ENCODE measurements at regions not wholly inside any gene's neighbourhood (a gene's known extent, or its start where the extent isn't known, plus 50 kb on each side); places are given as distances from the start of the nearest gene placed in this dataset.

DNA sequence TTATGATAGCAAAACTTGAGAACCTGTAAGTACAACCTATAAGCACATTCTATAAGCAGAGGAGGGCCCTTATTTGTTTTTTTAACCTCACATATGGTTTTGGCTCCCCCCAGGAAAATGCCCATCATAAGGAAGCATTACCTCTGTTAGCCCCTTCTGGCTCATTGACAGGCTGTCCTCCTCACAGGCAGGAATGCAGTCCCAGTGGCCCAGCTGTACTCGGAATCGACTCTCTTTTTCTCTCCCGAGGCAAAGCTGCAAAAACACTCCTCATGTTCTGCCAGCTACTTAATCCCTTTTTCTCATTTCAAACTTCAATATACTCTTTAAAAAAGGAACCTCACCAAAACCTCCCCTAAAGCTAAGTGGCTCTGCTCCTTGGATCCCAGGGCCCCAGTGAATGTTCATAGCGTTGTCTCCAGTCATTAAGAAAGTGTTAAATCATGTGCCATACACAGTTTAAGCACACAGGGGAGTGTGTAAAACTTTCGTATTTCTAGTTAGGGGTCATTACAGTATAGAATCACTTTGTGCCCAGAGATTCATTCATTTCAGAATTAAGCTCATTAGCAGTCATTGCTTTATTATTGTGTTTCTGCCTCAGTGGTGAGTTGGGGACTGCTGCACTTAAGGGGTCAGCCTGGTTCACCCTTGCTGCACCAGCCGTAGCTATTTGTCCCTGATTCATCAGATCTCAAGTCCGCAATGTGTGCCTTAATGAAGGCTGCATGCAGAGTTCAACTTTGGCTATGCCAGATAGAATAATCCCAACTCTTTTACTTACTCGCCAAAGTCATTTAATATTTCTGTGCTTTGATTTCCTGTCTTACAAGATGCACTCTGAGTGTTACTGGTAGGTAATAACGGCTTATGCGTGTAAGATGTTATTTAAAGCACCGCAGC is 57.6 kb downstream of the JRKL start:
- no peak for DNase-seq (ENCODE audit: low read depth, low spot score)
- H3K4me3 ChIP-seq (ENCODE audit: low read depth, low read length): no peak overlapping the region
- TF ChIP-seq, protein P1, sequence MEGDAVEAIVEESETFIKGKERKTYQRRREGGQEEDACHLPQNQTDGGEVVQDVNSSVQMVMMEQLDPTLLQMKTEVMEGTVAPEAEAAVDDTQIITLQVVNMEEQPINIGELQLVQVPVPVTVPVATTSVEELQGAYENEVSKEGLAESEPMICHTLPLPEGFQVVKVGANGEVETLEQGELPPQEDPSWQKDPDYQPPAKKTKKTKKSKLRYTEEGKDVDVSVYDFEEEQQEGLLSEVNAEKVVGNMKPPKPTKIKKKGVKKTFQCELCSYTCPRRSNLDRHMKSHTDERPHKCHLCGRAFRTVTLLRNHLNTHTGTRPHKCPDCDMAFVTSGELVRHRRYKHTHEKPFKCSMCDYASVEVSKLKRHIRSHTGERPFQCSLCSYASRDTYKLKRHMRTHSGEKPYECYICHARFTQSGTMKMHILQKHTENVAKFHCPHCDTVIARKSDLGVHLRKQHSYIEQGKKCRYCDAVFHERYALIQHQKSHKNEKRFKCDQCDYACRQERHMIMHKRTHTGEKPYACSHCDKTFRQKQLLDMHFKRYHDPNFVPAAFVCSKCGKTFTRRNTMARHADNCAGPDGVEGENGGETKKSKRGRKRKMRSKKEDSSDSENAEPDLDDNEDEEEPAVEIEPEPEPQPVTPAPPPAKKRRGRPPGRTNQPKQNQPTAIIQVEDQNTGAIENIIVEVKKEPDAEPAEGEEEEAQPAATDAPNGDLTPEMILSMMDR (IDR thresholded peaks at IDR 0.05; ENCODE audit: insufficient read depth, low read length, missing control alignments): no peak
- ChIA-PET CTCF (interaction anchor here (7.0 kb wide), 1 partner anchor 16 kb away, joined by 50 read pairs; no protein-coding TSS in a partner anchor), POLR2A (no interaction called here)

DNA sequence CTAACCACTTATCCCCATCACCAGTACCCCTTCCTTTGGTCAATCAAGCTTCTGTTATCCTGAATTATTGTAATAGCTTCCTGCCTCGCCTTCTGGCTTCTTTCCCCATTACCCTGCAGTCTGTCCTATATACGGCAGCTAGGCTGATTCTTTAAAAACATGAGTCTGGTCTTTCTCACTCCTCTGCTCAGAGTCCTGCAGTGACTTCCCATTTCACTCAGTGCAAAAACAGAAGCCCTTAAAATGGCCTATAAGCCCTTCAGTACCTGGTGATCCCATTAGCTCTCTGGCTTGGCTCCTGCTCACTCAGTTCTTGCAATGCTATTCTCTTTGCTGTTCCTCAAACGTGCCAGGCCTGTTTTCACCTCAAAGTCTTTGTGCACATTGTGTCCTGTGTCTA is 58.4 kb downstream of the JRKL start:
- no peak for DNase-seq (ENCODE audit: low read depth, low spot score)
- TF ChIP-seq, protein P1 (IDR thresholded peaks at IDR 0.05; ENCODE audit: insufficient read depth, low read length, missing control alignments): no peak
- H3K4me3 ChIP-seq (ENCODE audit: low read depth, low read length): no peak overlapping the region
- POLR2A ChIA-PET: no interaction called here
- CTCF ChIA-PET: interaction anchor here (7.0 kb wide), 1 partner anchor 15 kb away, joined by 50 read pairs; no protein-coding TSS in a partner anchor

DNA sequence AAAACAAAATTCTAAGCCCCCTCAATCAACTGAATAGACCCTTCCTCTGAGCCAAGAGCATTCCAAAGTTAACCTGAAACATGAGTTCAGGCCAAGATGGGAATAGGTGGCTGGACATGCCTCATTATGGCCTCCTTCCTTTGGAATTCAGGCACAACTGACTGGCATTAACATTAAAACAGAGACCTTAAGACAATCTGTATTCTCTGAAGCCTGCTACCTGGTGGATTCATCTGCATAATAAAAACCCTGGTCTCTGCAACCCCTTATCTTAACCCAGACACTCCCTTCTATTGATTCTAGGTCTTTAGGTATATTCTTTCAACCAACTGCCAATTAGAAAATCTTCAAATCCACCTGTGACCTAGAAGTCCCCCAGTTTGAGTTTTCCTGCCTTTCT is 66.3 kb downstream of the JRKL start:
- no peak for DNase-seq (ENCODE audit: low read depth, low spot score)
- POLR2A ChIA-PET: no interaction called here
- CTCF ChIA-PET: no interaction called here
- no peak overlapping the region for H3K4me3 ChIP-seq (ENCODE audit: low read depth, low read length)
- TF ChIP-seq, protein P1 (IDR thresholded peaks at IDR 0.05; ENCODE audit: insufficient read depth, low read length, missing control alignments): no peak

DNA sequence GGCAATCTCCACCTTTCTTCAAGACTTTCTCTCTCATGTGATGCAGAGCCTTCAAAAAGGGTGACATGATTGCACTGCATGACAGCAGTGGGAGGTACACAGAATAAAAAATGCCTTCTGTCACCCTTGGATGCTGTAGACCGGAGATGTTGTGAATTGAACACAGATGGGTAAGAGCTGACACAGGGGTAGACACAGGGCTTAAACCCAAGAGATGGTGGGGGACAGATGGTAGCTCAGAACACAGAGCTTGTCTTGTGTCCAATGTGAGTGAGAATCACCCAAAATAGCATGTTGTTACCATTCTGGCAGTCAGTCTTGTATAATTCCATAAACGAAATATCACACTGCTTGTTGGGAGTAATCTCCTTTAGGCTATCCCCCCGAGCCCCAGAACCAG is 69.9 kb downstream of the JRKL start:
- TF ChIP-seq, protein P1 (IDR thresholded peaks at IDR 0.05; ENCODE audit: insufficient read depth, low read length, missing control alignments): no peak
- no peak for DNase-seq (ENCODE audit: low read depth, low spot score)
- ChIA-PET POLR2A (no interaction called here), CTCF (no interaction called here)
- H3K4me3 ChIP-seq (ENCODE audit: low read depth, low read length): no peak overlapping the region

DNA sequence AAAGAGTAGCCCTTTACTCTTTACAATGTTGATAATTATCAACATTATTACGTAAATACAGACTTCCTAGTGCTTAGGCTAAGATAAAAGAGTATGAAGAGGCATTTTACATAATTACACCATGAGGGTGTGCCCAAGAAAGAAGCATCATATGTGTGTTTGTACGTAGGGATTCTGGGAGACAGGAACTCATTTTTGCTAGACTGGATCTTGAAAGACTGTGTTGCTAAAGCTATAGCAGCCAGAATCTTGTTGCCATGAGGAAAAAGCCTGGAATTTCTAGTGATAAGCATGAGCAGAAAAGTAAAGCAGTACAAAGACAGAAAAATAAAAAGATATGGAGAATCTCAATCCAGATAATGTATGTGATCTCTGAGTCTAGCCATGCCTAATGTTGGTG is 72.1 kb downstream of the JRKL start:
- DNase-seq (ENCODE audit: low read depth, low spot score): no peak
- TF ChIP-seq, protein P1 (IDR thresholded peaks at IDR 0.05; ENCODE audit: insufficient read depth, low read length, missing control alignments): no peak
- H3K4me3 ChIP-seq (ENCODE audit: low read depth, low read length): no peak overlapping the region
- ChIA-PET POLR2A (no interaction called here), CTCF (interaction anchor here (1.3 to 4.5 kb wide), 3 partner anchors 8 to 15 kb away, joined by 3 to 50 read pairs (median 25); no protein-coding TSS in a partner anchor)

DNA sequence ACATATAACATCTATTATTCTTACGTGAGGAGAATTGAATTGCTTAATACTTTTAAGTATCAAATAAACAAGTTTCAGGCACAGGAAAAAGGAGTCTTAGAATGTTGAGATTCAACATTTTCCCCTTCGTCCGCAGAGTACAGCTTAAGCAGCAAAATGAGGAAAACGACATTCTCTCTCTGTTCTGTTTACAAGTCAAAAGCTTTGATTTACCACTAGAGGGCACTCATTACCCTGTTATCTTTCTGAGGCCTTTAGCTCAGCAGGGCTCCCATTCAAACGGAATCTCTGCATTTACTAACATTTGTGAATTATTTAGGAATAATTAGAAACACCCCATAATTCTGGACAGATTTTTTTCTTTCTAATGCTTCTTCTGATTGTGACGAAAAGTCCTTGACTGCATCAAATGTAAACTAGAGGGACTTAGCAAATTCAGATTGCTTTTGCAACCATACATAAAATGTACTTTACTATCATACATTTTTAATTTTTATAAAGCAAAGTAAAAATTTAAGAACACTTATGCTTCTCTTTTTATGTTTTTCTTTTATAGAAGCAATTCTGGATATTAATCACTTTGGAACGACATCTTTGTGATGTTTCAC is 75.0 kb downstream of the JRKL start:
- ChIA-PET POLR2A (no interaction called here), CTCF (interaction anchor here (0.7 to 4.5 kb wide), 17 partner anchors 10 to 1944 kb away, joined by 3 to 50 read pairs (median 4); no protein-coding TSS in a partner anchor)
- peak; percentile 24 for DNase-seq (ENCODE audit: low read depth, low spot score)
- TF ChIP-seq, protein P1 (IDR thresholded peaks at IDR 0.05; ENCODE audit: insufficient read depth, low read length, missing control alignments): peak; percentile 53
- H3K4me3 ChIP-seq (ENCODE audit: low read depth, low read length): no peak overlapping the region
